Germinal center (tissue), 1 donor: ENCODE measurements at regions not wholly inside any gene's neighbourhood (a gene's known extent, or its start where the extent isn't known, plus 50 kb on each side); places are given as distances from the start of the nearest gene placed in this dataset.
"Not testable (repeated sequence)": the region's sequence is repeated elsewhere in the genome, so short reads cannot be mapped to it uniquely, and the experiment has no call there.

Experiments
- DNase-seq: peaks from one replicate; pipeline ENCODE4 v3.0.0; 2012; ENCODE audit warnings: mixed read lengths, low spot score

DNA sequence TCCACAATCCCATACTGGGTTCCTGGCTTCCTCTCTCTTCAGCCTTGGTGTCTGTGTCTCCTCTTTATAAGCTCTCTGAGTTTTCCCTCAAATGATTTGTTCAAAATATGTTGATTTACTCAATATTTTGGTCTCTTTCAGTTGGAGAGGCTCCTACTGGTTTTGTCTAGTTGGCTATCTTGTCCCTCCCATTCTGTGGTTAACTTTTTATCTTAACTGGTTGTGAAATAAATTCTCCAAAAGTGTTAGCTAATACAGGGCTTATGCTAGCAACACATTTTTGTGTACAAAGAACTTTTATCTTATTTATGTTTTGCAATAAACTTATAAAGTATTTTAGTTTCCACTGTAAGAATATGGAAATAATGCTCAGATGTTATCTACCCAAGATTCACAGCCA, 200.9 kb downstream of the AASDHPPT start:
- no peak for DNase-seq

GRCh38 chr11:106280036-106280435, 202.6 kb downstream of the AASDHPPT start:
- no peak for DNase-seq

DNA sequence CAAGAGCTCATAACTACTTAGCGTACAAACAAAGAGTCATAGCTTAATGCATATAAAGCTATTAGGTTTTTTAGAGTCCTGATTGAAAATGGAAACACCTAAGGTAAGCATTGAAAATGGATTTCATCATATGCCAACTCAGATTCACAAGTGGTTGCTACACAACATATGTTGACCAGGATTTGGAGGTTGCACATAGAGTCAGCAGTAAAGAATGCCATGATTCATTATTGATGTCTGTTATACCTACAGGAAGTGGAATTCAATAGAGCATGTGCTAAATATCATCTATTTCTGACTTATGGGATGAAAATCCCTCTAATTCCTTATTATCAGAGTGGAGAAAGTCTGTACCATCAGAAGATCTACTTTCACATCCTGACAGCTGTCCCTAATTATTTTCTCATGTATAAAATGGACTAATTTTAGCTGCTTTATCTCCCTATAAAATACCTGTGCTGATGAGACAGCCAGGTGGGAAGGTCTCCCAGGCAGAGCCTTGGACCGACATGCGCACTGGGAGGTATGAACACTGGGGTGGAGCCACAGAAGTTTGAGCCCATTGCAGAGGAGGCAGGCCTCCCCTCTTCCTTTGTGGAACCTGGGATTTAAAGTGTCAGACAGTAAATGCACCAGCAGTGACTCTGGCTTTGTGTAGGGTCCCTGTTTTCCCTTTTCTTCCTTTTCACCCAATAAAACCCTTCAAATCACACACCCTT, 204.2 kb downstream of the AASDHPPT start:
- DNase-seq = no peak

DNA sequence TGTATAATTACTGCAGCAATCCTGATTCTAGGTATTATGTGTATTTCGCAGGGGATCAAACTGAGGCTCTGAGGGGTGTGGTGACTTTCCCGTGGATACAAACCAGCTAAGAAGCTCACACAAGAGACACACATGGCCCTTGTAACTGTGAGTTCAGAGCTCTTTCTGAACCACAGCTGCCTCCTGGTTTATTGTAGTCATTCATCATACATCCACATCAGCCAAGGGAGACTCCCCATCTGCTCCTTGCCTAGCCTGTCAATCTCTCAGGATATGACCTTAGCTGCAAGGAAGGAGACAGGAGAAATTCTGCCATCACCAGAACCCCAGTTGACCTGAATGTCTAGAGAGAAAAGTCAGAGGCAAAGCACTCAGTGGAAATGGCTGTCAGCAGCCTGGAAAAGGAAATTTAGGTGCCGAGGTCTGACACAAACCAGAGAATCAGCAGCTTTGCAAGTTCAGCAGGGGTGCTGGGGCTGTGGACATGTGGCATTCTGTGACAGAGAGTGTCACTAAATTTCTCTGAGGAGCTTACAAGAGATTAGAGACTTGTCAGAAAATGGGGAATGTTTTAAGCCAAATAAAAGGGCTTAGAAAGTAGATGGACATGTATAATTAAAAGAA, 209.5 kb downstream of the AASDHPPT start:
- DNase-seq = no peak

- no peak for DNase-seq
Observed at GRCh38 chr11:106288057-106288456, 210.6 kb downstream of the AASDHPPT start.

- DNase-seq = no peak
Observed at GRCh38 chr11:106288822-106289387, 211.4 kb downstream of the AASDHPPT start.

GRCh38 chr11:106292526-106292925, 215.1 kb downstream of the AASDHPPT start:
- no peak for DNase-seq

DNA sequence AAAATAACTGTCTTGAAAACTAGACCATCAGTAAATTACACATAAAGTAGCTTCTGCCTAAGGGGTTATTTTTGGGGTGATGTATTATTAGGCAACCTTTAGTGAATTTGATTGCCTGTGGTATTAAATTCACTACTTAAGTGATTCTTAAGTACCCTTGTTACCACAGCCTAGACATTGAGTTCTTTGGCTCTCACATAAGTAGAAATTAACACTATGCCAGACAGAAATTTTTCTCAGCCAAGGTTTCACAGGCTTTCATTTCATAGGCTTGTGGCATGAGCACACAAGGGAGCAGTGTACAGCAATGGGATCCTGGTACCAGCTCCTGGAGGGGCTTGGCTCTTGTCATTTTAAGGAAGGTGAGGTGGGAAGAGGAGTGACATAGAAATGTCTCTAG, 218.5 kb downstream of the AASDHPPT start:
- DNase-seq = no peak

GRCh38 chr11:106302416-106302815, 225.0 kb downstream of the AASDHPPT start:
- no peak for DNase-seq

DNA sequence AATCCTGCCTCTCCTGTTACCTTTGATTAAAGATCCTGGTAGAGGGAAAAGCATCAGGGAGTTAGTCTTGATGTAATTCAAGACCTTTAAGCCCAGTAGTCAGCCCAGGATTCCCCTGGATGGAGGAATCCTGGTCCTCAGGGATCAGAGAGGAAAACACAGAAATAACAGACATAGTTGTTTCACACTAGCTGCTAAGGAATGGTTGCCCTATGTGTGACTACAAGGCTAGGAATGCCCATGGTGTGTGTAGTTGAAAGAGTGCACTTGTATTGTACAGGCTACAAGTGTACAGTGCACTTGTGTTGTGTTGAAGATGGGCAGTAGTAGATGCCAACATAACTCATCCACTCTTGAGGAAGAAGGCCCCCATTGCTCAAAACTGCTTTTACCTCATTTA, 226.8 kb downstream of the AASDHPPT start:
- no peak for DNase-seq

GRCh38 chr11:106305458-106305857, 228.0 kb downstream of the AASDHPPT start:
- DNase-seq = no peak

- DNase-seq = no peak
Observed at GRCh38 chr11:106306942-106307341, 229.5 kb downstream of the AASDHPPT start.

DNA sequence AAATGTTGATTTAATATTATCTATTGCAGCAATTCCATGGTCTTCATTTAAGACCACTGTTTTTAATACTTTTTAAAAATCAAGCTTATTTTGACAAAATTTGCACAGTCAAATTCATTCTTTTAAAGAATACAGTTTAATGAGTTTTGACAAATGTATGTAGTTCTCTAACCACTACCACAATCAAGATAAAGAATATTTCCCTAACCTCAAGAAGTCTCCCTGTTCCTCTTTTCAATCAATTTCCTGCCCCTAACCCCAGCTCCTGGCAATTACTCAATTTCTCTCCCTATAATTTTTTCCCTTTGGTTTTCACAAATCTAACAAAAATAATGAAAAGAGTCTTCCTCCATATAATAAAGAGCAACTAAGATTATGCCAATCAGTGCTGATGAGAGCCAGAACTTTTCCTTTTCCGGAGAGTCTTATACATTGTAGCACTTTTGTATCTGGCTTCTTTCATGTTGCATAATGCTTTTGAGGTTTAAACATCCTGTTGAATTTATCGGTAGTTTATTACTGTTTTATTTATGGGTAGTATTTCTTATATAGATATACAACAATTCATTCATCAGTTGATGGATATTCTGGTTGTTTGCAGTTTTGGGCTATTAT, 231.7 kb downstream of the AASDHPPT start:
- DNase-seq = no peak

DNA sequence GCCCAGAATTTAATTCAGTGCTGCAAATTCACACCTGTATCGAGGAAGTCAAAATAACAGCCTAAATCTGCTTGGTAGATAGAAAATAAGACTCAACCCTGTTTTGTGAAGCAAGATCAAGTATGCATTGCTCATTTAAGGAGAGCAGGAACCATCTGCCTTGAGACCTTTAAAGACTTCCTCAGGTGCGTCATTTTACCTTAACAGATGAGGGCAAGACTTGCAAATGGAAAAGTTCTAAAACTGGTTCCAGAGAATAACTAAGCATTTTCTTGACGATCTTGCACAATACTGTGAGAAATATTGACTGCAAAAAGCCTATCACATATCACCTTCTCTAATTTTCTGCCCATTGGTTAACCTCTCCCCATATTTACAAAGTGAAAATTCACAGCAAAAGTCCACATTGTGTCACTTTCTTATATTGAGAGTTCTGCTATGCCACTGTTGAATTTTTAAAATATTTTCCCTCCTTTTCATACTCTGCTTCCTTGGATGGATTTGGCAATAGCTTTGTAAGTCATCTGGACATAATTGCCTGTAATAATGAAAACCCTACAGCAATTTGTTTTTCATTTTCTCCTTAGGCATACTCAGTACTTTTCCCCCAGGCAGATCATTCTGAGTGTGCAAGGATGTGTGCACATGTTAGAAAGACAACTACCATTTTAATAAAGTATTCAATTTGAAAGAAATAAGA, 234.2 kb downstream of the AASDHPPT start:
- DNase-seq = no peak

GRCh38 chr11:106317208-106317773, 239.8 kb downstream of the AASDHPPT start:
- not testable (repeated sequence) for DNase-seq

DNA sequence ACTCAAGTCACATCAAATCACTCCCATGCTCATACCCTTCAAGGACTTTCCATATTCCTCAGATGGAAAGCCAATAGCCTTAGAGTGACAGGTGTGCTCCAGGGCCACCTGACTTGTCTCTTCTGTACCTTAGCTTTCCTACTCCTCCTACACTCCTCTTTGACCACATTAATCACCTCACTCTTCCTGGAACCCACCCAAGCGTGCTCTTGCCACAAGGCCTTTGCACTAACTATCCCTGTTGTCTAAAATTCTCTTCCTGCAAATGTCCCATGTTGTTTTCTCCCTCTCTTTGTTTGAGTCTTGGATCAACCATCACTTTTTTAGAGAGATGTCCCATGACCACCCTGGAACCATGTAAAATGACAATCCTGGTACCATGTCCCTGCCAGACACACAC, 244.1 kb downstream of the AASDHPPT start:
- no peak for DNase-seq

DNA sequence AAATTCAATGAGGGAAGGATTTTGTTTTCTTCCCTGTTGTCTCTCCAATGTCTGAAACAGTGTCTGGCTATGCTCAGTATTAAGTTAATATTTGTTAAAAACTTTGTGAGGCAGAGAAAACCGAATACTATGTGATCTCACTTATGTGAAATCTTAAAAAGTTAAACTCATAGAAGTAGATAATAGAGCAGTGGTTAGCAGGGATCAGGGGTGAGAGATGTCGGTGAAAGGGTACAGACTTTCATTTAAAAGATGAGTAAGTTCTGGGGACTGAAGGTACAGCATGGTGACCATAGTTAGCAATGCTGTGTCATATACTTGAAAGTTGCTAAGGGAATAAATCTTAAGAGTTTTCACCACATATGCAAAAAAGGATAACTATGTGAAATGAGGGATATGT, 244.6 kb downstream of the AASDHPPT start:
- DNase-seq = no peak

DNA sequence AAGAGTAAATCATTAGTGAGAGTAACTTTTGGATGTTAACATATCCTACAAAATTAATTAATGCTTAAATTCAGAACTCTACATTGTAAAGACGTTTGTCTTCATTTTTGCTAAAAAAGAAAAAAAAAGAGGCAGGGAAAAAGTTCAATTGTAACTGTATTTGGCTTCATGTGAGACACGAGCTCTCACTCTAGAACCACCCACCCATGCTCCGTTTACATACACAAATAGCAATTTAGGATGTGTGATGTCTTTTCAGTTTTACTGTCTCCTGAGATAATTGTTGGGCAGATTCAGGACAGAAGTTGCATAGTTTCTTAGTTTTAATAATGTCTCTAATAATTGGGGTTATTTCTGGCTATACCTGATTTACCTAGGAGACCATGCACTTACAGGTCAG, 248.6 kb downstream of the AASDHPPT start:
- DNase-seq = no peak

DNA sequence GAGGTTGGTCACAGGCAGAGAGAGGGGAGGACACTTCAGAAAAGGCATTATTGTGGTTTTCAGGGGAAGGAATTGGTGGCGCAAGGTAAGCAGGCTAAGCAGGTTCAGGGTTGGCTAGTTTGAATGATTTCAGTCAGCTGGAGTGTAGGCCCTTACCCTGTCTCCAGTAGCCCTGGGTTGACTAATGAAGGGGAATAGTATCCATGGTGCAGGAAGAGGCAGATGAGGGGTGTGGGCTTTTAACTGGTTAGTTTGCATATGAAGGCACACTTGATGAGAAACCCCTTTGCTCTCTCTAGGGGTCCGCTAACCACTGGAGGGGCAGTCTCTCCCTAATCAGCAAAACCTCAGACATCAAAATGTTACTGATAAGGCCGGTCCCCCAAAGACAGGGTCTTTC, 249.7 kb downstream of the AASDHPPT start:
- no peak for DNase-seq

- DNase-seq = no peak
Observed at GRCh38 chr11:106327637-106328036, 250.2 kb downstream of the AASDHPPT start.

GRCh38 chr11:106329273-106330018, 252.0 kb downstream of the AASDHPPT start:
- DNase-seq = no peak
